T-helper 2 cell treated with Interferon-gamma antibody and Interleukin-4, amounts not matched to agents 100 ng/mL and 5 ng/mL, for 36 hours (primary cell): ENCODE measurements at regions not wholly inside any gene's neighbourhood (a gene's known extent, or its start where the extent isn't known, plus 50 kb on each side); places are given as distances from the start of the nearest gene placed in this dataset.
"Not testable (repeated sequence)": the region's sequence is repeated elsewhere in the genome, so short reads cannot be mapped to it uniquely, and the experiment has no call there.

ENCODE experiments used
- intact Hi-C: fragments of 100-400 bp; cut with micrococcal nuclease; formaldehyde crosslinking; loops from one replicate; pipeline ENCODE4 v1.15.1; 2023

- intact Hi-C loops: loop anchor here (2.0 to 10.0 kb wide), 6 partner anchors 269 to 1641 kb away; partner anchors contain the start of genes ARHGAP12, EPC1 and MAP3K8
These were observed 74.6 kb upstream of the LYZL2 start for GRCh38 chr10:30704026-30704600.

- intact Hi-C loops: loop anchor here (5.0 to 10.0 kb wide), 5 partner anchors 269 to 1641 kb away; partner anchors contain the start of genes ARHGAP12, EPC1 and MAP3K8
These were observed 73.9 kb upstream of the LYZL2 start for GRCh38 chr10:30703446-30703845.

- intact Hi-C loops: loop anchor here (5.0 to 10.0 kb wide), 5 partner anchors 268 to 1642 kb away; partner anchors contain the start of genes ARHGAP12, EPC1 and MAP3K8
These were observed 73.3 kb upstream of the LYZL2 start for GRCh38 chr10:30702860-30703259.

GRCh38 chr10:30701451-30702173 lies 72.1 kb upstream of the LYZL2 start:
- intact Hi-C loops: loop anchor here (1.0 to 10.0 kb wide), 7 partner anchors 15 to 1643 kb away; partner anchors contain the start of genes ARHGAP12, EPC1 and MAP3K8

- intact Hi-C loops: no loop called here
These were observed 68.3 kb upstream of the LYZL2 start for GRCh38 chr10:30697806-30698205.

GRCh38 chr10:30697221-30697620 lies 67.7 kb upstream of the LYZL2 start:
- intact Hi-C loops: not testable (repeated sequence)

- intact Hi-C loops: loop anchor here (1.0 kb wide), 1 partner anchor 9 kb away; no protein-coding TSS in a partner anchor
These were observed 67.0 kb upstream of the LYZL2 start for GRCh38 chr10:30696416-30697185.

- intact Hi-C loops: loop anchor here (1.0 kb wide), 2 partner anchors 9 to 10 kb away; no protein-coding TSS in a partner anchor
These were observed 66.1 kb upstream of the LYZL2 start for GRCh38 chr10:30695481-30696236.

GRCh38 chr10:30694518-30695228 lies 65.1 kb upstream of the LYZL2 start:
- intact Hi-C loops: loop anchor here (1.0 kb wide), 1 partner anchor 8 kb away; no protein-coding TSS in a partner anchor

- intact Hi-C loops: no loop called here
These were observed 62.1 kb upstream of the LYZL2 start for GRCh38 chr10:30691639-30692015.

GRCh38 chr10:30690948-30691638 lies 61.5 kb upstream of the LYZL2 start:
- intact Hi-C loops: not testable (repeated sequence)

GRCh38 chr10:30688456-30688855 lies 58.9 kb upstream of the LYZL2 start:
- intact Hi-C loops: loop anchor here (10.0 kb wide), 1 partner anchor 164 kb away; no protein-coding TSS in a partner anchor

GRCh38 chr10:30687698-30688213 lies 58.2 kb upstream of the LYZL2 start:
- intact Hi-C loops: loop anchor here (1.0 to 10.0 kb wide), 3 partner anchors 13 to 163 kb away; no protein-coding TSS in a partner anchor

GRCh38 chr10:30686708-30687107 lies 57.2 kb upstream of the LYZL2 start:
- intact Hi-C loops: loop anchor here (1.0 to 10.0 kb wide), 4 partner anchors 9 to 162 kb away; no protein-coding TSS in a partner anchor

- intact Hi-C loops: loop anchor here (10.0 kb wide), 1 partner anchor 159 kb away; no protein-coding TSS in a partner anchor
These were observed 53.9 kb upstream of the LYZL2 start for GRCh38 chr10:30683496-30683895.

GRCh38 chr10:30682377-30683199 lies 53.0 kb upstream of the LYZL2 start:
- intact Hi-C loops: loop anchor here (1.0 to 10.0 kb wide), 2 partner anchors 19 to 158 kb away; no protein-coding TSS in a partner anchor

GRCh38 chr10:30680908-30681307 lies 51.4 kb upstream of the LYZL2 start:
- intact Hi-C loops: loop anchor here (10.0 kb wide), 1 partner anchor 156 kb away; no protein-coding TSS in a partner anchor
